SH-SY5Y (cell line): ENCODE measurements at regions not wholly inside any gene's neighbourhood (a gene's known extent, or its start where the extent isn't known, plus 50 kb on each side); places are given as distances from the start of the nearest gene placed in this dataset.

Source experiments
- GATA2 ChIP-seq: IDR thresholded peaks from 2 replicates; pipeline ENCODE4 v1.6.1; 2011; ENCODE audit warnings: mild to moderate bottlenecking, low read depth, low read length
- GATA3 ChIP-seq: IDR thresholded peaks from 2 replicates; pipeline ENCODE4 v1.6.1; 2011; ENCODE audit warnings: low read depth, mild to moderate bottlenecking, low read length, moderate library complexity

GRCh38 chr4:182140547-182140946 lies 102.7 kb upstream of the TENM3 start:
- TF ChIP-seq GATA3: no peak
- TF ChIP-seq GATA2: no peak
